GM21737 (cell line): ENCODE measurements at regions not wholly inside any gene's neighbourhood (a gene's known extent, or its start where the extent isn't known, plus 50 kb on each side); places are given as distances from the start of the nearest gene placed in this dataset.

Source experiments
- ATAC-seq: cut with Tn5 transposase; IDR thresholded peaks from one replicate; pipeline ENCODE4 v1.9.1; 2021; ENCODE audit warnings: mild to moderate bottlenecking, moderate library complexity; ENCODE audit not compliant: unreplicated experiment

GRCh38 chr2:144597894-144598593, 78.1 kb upstream of the ZEB2 start:
- ATAC-seq: no peak

DNA sequence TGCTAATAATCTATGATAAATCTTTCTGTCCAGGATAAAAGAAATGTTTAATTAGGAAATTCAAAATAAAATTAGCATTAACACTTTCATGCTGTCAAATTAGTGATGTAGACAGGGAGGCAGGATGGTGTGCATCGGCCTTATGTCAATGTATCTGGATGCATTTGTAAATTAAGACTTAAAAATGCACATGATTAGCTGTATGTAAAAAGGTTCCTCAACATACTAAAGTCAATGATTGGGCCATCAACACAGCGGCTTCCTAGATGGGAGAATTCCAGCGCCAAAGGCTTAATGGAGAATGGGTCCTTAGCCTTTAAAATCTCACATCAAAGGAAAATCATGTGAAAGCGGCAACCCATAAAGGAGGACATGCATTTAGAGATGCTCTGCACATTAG, 77.5 kb upstream of the ZEB2 start:
- no peak for ATAC-seq

- peak; percentile 81 for ATAC-seq
These were observed 76.4 kb upstream of the ZEB2 start for GRCh38 chr2:144596073-144596871.

DNA sequence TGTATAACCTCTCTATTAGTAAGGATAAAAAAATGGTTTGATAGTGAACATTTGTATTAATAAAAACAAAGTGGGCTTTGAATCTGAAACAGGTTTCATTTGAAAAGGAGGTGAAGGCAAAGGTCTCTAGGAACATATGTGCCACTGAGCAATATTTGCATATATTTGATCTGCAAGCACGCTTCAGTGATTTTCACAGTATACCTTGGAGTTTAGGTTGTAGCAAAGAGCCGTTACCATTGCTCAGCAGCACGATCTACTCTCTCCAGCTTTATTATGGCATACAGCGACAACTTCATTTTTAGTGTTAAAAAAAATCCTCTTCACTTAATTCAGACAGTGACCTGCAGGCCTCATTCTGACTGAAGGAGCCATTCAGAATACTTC, 75.8 kb upstream of the ZEB2 start:
- no peak for ATAC-seq

- ATAC-seq: no peak
These were observed 75.4 kb upstream of the ZEB2 start for GRCh38 chr2:144595279-144595678.

DNA sequence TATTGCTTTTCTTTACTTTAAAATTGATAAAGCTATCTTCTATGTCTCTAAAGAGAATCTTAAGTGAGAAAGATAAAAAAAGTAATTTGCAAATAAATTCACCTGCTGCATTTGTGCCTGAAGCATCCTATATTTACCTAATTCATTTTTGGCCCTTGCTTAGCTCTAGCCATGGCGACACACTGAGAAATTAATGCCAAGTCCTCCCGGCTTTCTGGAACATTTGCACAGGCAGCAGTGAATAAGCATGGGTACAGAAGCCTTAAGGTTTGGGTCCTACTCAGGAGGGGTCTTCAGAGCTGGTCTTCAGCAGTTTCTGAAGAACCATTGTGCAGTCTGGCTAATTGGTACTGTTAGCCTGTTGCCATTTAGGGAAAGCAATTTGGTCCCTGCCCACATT, 73.9 kb upstream of the ZEB2 start:
- ATAC-seq: no peak

GRCh38 chr2:144592500-144593256, 72.8 kb upstream of the ZEB2 start:
- ATAC-seq: no peak

- ATAC-seq: no peak
These were observed 67.4 kb upstream of the ZEB2 start for GRCh38 chr2:144587306-144587705.

DNA sequence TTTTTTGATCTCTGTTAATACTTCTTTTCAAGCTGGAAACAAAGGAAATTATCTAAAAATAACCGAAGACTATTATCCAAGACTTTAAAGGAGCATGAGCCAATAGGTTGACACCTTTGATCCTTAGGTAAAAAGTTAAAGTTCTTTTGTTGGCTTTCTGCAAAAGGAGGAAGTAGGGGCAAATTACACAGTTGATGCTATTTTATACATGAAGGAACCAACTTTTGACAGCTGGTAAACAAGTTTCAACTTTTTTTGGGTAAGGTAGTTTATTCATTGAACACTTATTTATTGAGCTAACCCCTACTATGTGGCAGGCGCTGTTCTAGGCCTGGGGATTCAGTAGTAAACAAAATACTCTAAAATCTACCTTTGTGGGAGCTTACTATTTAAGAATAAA, 66.6 kb upstream of the ZEB2 start:
- ATAC-seq: no peak

- ATAC-seq: no peak
These were observed 64.0 kb upstream of the ZEB2 start for GRCh38 chr2:144583741-144584453.

GRCh38 chr2:144583381-144583729, 63.4 kb upstream of the ZEB2 start:
- no peak for ATAC-seq

DNA sequence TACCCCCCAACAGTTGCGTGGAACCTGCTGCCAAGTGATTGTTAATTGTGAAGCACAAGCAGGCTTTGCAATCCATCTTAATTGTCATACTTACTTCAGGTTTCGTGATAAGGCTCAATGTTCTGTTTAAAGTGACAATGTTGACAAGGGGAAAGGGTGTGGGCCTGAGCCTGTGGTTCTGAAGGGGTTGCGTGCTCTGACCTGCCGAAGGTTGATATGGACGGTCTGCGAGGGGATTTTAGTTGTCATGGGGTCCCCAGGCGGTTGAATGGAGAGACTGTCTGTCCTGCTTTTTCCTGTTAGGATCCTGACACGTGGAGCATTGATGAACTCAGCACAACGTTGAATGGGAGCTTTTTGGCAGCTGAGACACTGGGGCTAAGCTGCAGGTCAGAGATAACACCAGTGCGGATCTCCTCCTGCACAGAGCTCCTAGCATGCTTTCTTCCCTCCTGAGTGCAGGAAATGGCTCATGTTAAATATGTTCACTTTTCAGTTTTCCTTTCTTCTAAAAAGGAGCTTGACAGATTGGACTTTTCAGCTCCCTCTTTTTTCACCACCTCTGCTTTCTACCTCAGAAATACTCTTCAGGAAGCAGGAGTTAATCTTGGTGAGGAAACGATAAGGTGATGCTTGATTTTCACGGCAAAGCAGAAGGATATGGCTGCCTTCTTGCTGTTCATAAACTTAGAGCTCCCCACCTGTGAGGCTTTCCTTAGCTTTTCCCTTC, 62.9 kb upstream of the ZEB2 start:
- ATAC-seq: no peak

- no peak for ATAC-seq
These were observed 60.7 kb upstream of the ZEB2 start for GRCh38 chr2:144580521-144581161.

GRCh38 chr2:144579556-144579955, 59.6 kb upstream of the ZEB2 start:
- no peak for ATAC-seq

DNA sequence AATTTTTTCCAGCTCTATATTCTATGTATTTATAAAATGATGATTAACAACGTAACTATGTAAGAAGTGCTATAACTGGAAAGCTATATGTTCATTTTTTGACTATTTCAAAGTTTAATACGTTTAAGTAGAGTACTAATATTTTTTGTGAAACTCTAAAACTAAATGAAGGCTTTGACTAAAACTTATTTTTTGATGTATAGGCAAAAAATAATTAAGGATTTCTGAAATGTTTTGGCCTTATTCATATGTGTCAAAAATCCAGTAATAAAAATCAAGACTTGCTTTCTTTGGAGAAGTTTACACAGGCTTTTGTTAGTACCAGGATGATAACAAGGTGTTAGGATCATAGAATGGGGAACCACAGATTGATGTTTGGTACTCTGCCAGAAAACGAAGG, 58.2 kb upstream of the ZEB2 start:
- no peak for ATAC-seq

DNA sequence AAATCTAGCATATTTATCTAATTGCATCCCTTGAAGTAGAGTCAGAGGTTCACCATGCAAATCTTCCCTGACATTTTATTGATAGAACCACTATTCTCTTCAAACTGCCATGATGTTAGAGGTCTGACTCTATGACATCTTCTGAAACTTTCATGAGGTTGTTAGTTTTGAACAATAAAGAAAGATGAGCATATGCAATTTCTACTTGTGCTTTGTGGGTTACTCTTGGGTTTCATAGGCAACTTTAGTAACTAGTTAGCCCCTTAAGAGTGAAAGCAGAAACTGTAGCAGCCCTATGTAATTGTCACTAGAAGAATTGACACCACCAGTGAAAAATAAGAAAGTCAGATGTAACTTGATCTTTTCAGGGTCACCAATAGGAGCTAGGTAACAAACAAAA, 53.1 kb upstream of the ZEB2 start:
- ATAC-seq: no peak

DNA sequence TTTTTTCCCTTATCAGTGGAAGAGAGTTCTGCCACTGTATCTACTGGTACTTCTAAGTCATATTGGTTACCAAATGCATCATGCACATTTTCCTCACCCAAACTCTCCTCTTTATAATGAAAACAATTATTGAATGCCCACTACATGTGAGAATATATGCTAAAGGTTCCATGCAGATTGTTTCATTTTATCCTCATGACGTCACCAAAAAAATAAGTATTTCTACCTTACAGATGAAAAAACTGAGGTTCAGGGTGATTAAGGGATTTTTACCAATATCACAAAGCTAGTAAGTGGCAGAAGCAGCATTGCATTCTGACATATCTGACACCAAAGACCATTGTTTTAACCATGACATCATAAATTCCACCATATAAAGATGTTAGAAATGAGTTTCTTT, 51.9 kb upstream of the ZEB2 start:
- ATAC-seq: no peak

DNA sequence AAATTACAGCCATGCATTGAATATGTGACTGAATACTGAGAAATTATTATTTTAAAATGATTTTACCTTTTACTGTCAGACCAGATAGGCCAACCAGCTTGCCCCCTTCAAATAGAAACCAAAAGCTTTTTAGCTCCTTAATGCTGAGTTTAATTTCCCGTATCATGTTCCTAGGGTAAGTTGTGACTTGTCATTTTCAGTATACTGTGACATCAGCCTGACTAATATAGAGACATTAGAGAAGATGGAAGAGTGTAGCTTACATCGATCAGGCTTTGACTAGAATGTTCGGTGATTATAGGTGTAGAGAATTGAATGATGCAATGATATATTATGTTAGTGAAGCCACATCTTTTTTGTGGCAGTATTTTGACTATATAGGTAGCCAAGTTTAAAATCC, 50.6 kb upstream of the ZEB2 start:
- no peak for ATAC-seq
